ENCODE measurements at regions not wholly inside any gene's neighbourhood (a gene's known extent, or its start where the extent isn't known, plus 50 kb on each side); places are given as distances from the start of the nearest gene placed in this dataset.

DNA sequence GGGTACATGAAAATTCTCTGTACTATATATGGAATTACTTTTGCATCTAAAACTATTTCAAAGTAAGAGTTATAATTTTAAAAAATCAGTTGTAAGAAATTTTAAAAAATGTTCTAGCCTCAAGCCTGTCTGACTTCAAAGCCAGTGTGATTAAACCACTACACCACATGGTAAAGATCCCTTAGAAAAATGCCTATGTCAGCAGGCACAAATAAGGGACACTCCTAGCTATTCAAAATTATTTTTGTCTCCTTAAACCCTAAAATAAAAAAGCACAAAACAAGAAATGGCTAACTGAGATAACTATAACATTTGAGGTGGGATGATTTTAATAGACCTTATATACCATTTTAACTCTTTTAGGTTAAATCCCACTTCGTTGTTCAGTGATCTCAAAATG lies 64.0 kb upstream of the LIN7C start:
- peak overlapping the region; percentile 26 for H3K27ac ChIP-seq
- TF ChIP-seq, protein P1, sequence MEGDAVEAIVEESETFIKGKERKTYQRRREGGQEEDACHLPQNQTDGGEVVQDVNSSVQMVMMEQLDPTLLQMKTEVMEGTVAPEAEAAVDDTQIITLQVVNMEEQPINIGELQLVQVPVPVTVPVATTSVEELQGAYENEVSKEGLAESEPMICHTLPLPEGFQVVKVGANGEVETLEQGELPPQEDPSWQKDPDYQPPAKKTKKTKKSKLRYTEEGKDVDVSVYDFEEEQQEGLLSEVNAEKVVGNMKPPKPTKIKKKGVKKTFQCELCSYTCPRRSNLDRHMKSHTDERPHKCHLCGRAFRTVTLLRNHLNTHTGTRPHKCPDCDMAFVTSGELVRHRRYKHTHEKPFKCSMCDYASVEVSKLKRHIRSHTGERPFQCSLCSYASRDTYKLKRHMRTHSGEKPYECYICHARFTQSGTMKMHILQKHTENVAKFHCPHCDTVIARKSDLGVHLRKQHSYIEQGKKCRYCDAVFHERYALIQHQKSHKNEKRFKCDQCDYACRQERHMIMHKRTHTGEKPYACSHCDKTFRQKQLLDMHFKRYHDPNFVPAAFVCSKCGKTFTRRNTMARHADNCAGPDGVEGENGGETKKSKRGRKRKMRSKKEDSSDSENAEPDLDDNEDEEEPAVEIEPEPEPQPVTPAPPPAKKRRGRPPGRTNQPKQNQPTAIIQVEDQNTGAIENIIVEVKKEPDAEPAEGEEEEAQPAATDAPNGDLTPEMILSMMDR (IDR thresholded peaks at IDR 0.05; ENCODE audit: low read depth, low read length, missing control alignments) = no peak
- in situ Hi-C loops (cut with HindIII; ENCODE audit: low pct_ligation_motif_present, low sequenced_read_pairs) = no loop called here
- no peak overlapping the region for H3K4me3 ChIP-seq (ENCODE audit: low read depth, low read length)
- no peaks in the 10 kb centered on the region for H3K27me3 ChIP-seq (replicated peaks)
- DNase-seq = no peak
- no peaks in the 10 kb centered on the region for H3K36me3 ChIP-seq (replicated peaks)

DNA sequence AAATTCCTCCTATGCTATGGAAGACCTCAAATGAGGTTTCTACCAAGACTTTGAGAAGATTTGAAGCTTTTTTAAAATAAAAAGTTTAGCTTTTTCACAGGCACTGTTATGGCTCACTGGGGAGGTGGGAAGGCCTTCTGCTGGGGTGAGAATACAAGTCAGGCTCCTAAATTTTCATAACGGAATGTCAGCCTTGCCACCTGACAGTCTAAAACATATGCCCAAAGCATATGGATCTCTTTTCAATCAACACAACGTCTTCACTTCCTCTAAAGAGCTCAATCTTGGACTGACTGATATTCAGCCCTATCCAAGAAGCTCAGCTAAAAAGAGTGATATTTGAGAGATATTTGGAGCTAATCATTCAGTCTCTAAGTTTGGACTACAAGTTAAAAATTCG lies 57.1 kb upstream of the LIN7C start:
- TF ChIP-seq, protein P1 (IDR thresholded peaks at IDR 0.05; ENCODE audit: low read depth, low read length, missing control alignments) = no peak
- Histone ChIP-seq H3K4me3 (ENCODE audit: low read depth, low read length) (no peak overlapping the region), H3K27me3 (replicated peaks) (no peaks in the 10 kb centered on the region), H3K27ac (peak overlapping the region; percentile 71), H3K36me3 (replicated peaks) (no peaks in the 10 kb centered on the region)
- no peak for DNase-seq
- in situ Hi-C loops (cut with HindIII; ENCODE audit: low pct_ligation_motif_present, low sequenced_read_pairs) = no loop called here

DNA sequence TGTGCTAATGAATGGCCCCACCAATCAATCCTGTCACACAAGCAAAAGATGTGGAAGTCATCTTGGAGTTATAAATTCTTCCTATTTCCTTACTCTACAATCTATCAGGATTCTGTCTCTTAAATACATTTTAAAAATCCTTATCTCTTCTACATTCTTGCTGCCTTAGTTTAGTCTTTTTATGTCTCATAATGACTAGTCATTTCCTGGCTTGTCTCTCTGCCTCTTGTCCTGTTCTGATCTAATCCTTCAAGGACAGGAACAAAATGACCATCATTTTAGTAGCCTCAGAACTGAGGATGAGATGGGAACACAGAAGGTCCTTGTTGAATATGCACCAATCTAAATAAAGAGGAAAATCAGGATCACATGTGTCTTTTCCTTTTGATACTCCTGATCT lies 56.6 kb upstream of the LIN7C start:
- TF ChIP-seq, protein P1 (IDR thresholded peaks at IDR 0.05; ENCODE audit: low read depth, low read length, missing control alignments) = no peak
- peak; percentile 55 for DNase-seq
- in situ Hi-C loops (cut with HindIII; ENCODE audit: low pct_ligation_motif_present, low sequenced_read_pairs) = no loop called here
- H3K4me3 ChIP-seq (ENCODE audit: low read depth, low read length) = no peak overlapping the region
- H3K27me3 ChIP-seq (replicated peaks) = no peaks in the 10 kb centered on the region
- H3K36me3 ChIP-seq (replicated peaks) = no peaks in the 10 kb centered on the region
- H3K27ac ChIP-seq = peak overlapping the region; percentile 71

DNA sequence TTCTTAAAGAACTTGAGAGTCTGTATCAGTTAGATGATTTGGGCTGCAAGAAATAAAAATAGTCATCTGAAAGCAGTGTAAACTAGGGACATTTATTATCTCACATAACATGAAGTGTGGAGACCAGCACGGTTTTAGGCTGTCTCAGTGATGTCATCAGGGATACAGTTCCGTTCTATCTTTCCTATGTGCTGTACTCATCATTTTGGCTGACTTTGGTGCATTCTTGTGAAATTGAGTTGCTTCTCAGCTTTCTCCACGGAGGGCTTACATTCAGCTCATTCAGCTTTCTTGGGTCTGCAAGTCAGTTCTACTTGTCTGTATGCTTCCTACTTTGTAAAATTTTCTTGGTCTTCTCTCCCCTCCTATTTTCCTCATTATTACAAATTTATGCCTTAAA lies 51.8 kb upstream of the LIN7C start:
- Histone ChIP-seq H3K27me3 (replicated peaks) (no peaks in the 10 kb centered on the region), H3K36me3 (replicated peaks) (no peaks in the 10 kb centered on the region), H3K27ac (no peak overlapping the region), H3K4me3 (ENCODE audit: low read depth, low read length) (no peak overlapping the region)
- no peak for DNase-seq
- in situ Hi-C loops (cut with HindIII; ENCODE audit: low pct_ligation_motif_present, low sequenced_read_pairs) = no loop called here
- TF ChIP-seq, protein P1 (IDR thresholded peaks at IDR 0.05; ENCODE audit: low read depth, low read length, missing control alignments) = no peak

DNA sequence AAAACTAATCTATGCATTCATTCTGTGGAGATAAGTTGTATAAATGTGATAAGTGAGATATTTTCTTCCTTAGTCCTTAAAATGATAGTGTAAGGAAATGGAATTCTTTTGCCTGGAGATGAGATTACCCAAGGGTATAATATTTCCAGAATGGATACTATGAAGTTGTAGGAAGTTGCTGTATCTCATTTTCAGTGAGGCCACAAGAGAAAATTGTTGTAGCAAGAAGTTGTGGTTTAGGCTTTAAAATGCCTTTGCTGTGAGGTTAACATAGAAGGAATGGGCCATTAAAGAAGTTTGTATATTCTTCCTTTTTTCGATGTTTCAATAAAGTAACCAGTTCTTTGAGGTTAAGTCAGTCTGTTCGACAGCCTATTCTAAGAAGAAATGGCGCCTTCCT lies 50.7 kb upstream of the LIN7C start:
- Histone ChIP-seq H3K4me3 (ENCODE audit: low read depth, low read length) (no peak overlapping the region), H3K36me3 (replicated peaks) (no peaks in the 10 kb centered on the region), H3K27ac (no peak overlapping the region), H3K27me3 (replicated peaks) (no peaks in the 10 kb centered on the region)
- in situ Hi-C loops (cut with HindIII; ENCODE audit: low pct_ligation_motif_present, low sequenced_read_pairs) = no loop called here
- TF ChIP-seq, protein P1 (IDR thresholded peaks at IDR 0.05; ENCODE audit: low read depth, low read length, missing control alignments) = no peak
- no peak for DNase-seq

All from brain microvascular endothelial cell (primary cell).